ENCODE measurements at regions not wholly inside any gene's neighbourhood (a gene's known extent, or its start where the extent isn't known, plus 50 kb on each side); places are given as distances from the start of the nearest gene placed in this dataset.
A peak's percentile ranks its signal among the peaks of the same experiment; 100 is the strongest.

DNA sequence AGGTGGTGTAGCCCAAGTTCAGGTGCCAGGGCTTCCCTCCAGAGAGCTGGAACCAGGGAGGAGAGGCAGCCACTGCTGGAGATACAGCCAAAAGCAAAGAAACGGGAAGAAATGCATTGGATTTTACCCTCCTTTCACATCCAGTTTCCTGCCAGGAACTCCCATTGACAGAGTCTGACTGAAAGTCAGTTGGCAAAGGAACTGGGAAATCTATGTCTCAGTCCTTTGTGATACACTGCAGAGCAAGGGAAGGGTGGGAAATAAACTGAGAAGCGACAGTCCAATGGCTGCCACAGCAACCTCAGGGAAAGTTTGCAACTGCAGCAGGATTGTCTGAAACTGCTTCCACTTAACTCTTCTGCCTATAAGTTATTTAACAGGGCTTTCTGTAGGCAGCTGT lies 142.6 kb downstream of the SATB1 start:
- Histone ChIP-seq H3K4me3 (ENCODE audit: low read depth in 2 of 2, low read length in 1 of 2) (no peak overlapping the region), H3F3A (replicated peaks; ENCODE audit: insufficient read depth) (no peaks in the 10 kb centered on the region), H3K9me2 (no peaks in the 10 kb centered on the region), H3K9me3 (no peaks in the 10 kb centered on the region), H3K9ac (no peak overlapping the region), H3K36me3 (replicated peaks in 1 of 2; ENCODE audit: control insufficient read depth in 1 of 2, insufficient read depth in 2 of 2, low read length in 1 of 2) (no peaks in the 10 kb centered on the region), H3K27me3 (ENCODE audit: insufficient read depth) (no peaks in the 10 kb centered on the region), H3K27ac (ENCODE audit: low read depth in 2 of 2, low read length in 1 of 2) (no peak overlapping the region), H2AFZ (ENCODE audit: low read depth) (no peak overlapping the region), H3K4me2 (no peak overlapping the region), H3K4me1 (ENCODE audit: control insufficient read depth in 1 of 2, insufficient read depth in 2 of 2, low read depth in 1 of 2, low read length in 1 of 2) (peaks cover 0 to 9% of the 10 kb centered on the region in 2 experiments; a peak in 1 of 4 replicates), H4K20me1 (ENCODE audit: insufficient read depth) (no peaks in the 10 kb centered on the region), H3K79me2 (ENCODE audit: insufficient read depth) (no peaks in the 10 kb centered on the region)
- no peak for DNase-seq
- ChIA-PET POLR2A (no interaction called here), CTCF (interaction anchor here (0.9 to 1.0 kb wide), 2 partner anchors 36 to 78 kb away, joined by 3 read pairs; no protein-coding TSS in a partner anchor)
- 82% methylated on average over 2 of the region's 2 CpGs for WGBS (ENCODE audit: low lambda C conversion rate)
- TF ChIP-seq TAF1 (IDR thresholded peaks at IDR 0.05; ENCODE audit: borderline replicate concordance, low read depth, low read length) (no peak), EZH2phosphoT487 (IDR thresholded peaks at IDR 0.05; ENCODE audit: borderline replicate concordance, low read depth) (no peak)
- TF ChIP-seq, protein P1, sequence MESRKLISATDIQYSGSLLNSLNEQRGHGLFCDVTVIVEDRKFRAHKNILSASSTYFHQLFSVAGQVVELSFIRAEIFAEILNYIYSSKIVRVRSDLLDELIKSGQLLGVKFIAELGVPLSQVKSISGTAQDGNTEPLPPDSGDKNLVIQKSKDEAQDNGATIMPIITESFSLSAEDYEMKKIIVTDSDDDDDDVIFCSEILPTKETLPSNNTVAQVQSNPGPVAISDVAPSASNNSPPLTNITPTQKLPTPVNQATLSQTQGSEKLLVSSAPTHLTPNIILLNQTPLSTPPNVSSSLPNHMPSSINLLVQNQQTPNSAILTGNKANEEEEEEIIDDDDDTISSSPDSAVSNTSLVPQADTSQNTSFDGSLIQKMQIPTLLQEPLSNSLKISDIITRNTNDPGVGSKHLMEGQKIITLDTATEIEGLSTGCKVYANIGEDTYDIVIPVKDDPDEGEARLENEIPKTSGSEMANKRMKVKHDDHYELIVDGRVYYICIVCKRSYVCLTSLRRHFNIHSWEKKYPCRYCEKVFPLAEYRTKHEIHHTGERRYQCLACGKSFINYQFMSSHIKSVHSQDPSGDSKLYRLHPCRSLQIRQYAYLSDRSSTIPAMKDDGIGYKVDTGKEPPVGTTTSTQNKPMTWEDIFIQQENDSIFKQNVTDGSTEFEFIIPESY (IDR thresholded peaks at IDR 0.05; ENCODE audit: borderline replicate concordance, low read depth), result no peak

GRCh38 chr3:18279226-18279737 lies 145.9 kb downstream of the SATB1 start:
- no peak for TF ChIP-seq FOSL2 (IDR thresholded peaks at IDR 0.05; ENCODE audit: borderline replicate concordance, low read depth)
- no peak for TF ChIP-seq SMC3 (IDR thresholded peaks at IDR 0.05; ENCODE audit: low read depth, low read length)
- TF ChIP-seq FOXJ3 (CRISPR knock-in tag; IDR thresholded peaks at IDR 0.05), result no peak
- no peak for TF ChIP-seq GABPA (IDR thresholded peaks at IDR 0.05; ENCODE audit: low read depth)
- TF ChIP-seq TEAD4 (IDR thresholded peaks at IDR 0.05; ENCODE audit: borderline replicate concordance, insufficient read depth), result no peak
- TF ChIP-seq POLR2AphosphoS5 (IDR thresholded peaks at IDR 0.05; ENCODE audit: low read depth, low read length), result no peak
- TF ChIP-seq CHD2 (IDR thresholded peaks at IDR 0.05; ENCODE audit: low read length, partially characterized antibody), result no peak
- no peak for TF ChIP-seq MXI1 (IDR thresholded peaks at IDR 0.05; ENCODE audit: low read depth, low read length)
- no peak for TF ChIP-seq USF2 (IDR thresholded peaks at IDR 0.05; ENCODE audit: borderline replicate concordance, low read depth, low read length)
- H3K9me2 ChIP-seq, result no peaks in the 10 kb centered on the region
- H2AFZ ChIP-seq (ENCODE audit: low read depth), result no peak overlapping the region
- POLR2A ChIA-PET, result no interaction called here
- DNase-seq, result no peak
- peak overlapping the region in 1 of 2 experiments; percentile 16; a peak in 2 of 4 replicates for H3K27ac ChIP-seq (ENCODE audit: low read depth in 2 of 2, low read length in 1 of 2)
- no peaks in the 10 kb centered on the region for H3K9me3 ChIP-seq
- H3K4me1 ChIP-seq (ENCODE audit: control insufficient read depth in 1 of 2, insufficient read depth in 2 of 2, low read depth in 1 of 2, low read length in 1 of 2), result peaks cover 0 to 9% of the 10 kb centered on the region in 2 experiments; a peak in 1 of 4 replicates
- CTCF ChIA-PET, result interaction anchor here (0.7 to 1.3 kb wide), 2 partner anchors 9 to 11 kb away, joined by 3 to 4 read pairs; no protein-coding TSS in a partner anchor
- H3K79me2 ChIP-seq (ENCODE audit: insufficient read depth), result no peaks in the 10 kb centered on the region
- no peak overlapping the region for H3K4me3 ChIP-seq (ENCODE audit: low read depth in 2 of 2, low read length in 1 of 2)
- H3F3A ChIP-seq (replicated peaks; ENCODE audit: insufficient read depth), result no peaks in the 10 kb centered on the region
- no peak overlapping the region for H3K9ac ChIP-seq
- no peak overlapping the region for H3K4me2 ChIP-seq
- H3K27me3 ChIP-seq (ENCODE audit: insufficient read depth), result no peaks in the 10 kb centered on the region
- WGBS (ENCODE audit: low lambda C conversion rate), result 46% methylated on average over 3 of the region's 3 CpGs
- no peaks in the 10 kb centered on the region for H3K36me3 ChIP-seq (replicated peaks in 1 of 2; ENCODE audit: control insufficient read depth in 1 of 2, insufficient read depth in 2 of 2, low read length in 1 of 2)
- H4K20me1 ChIP-seq (ENCODE audit: insufficient read depth), result no peaks in the 10 kb centered on the region

All from SK-N-SH (cell line).